ENCODE measurements at regions not wholly inside any gene's neighbourhood (a gene's known extent, or its start where the extent isn't known, plus 50 kb on each side); places are given as distances from the start of the nearest gene placed in this dataset.

GRCh38 chr21:22044431-22044830 lies 1046.2 kb downstream of the NCAM2 start:
- TF ChIP-seq CTCF (conservative IDR thresholded peaks at IDR 0.05; ENCODE audit: low read length) = no peak
- DNase-seq (ENCODE audit: low read depth) = no peak
- no peak overlapping the region for H3K4me3 ChIP-seq (ENCODE audit: low read length)

GRCh38 chr21:22046576-22046975 lies 1048.4 kb downstream of the NCAM2 start:
- H3K4me3 ChIP-seq (ENCODE audit: low read length) = no peak overlapping the region
- no peak for DNase-seq (ENCODE audit: low read depth)
- no peak for TF ChIP-seq CTCF (conservative IDR thresholded peaks at IDR 0.05; ENCODE audit: low read length)

- no peak for TF ChIP-seq CTCF (conservative IDR thresholded peaks at IDR 0.05; ENCODE audit: low read length)
- no peak for DNase-seq (ENCODE audit: low read depth)
- H3K4me3 ChIP-seq (ENCODE audit: low read length) = no peak overlapping the region
These were observed 1058.7 kb downstream of the NCAM2 start for GRCh38 chr21:22056904-22057303.

GRCh38 chr21:22062472-22063139 lies 1064.4 kb downstream of the NCAM2 start:
- DNase-seq (ENCODE audit: low read depth) = no peak
- no peak for TF ChIP-seq CTCF (conservative IDR thresholded peaks at IDR 0.05; ENCODE audit: low read length)
- no peak overlapping the region for H3K4me3 ChIP-seq (ENCODE audit: low read length)

GRCh38 chr21:22063140-22063539 lies 1064.9 kb downstream of the NCAM2 start:
- H3K4me3 ChIP-seq (ENCODE audit: low read length) = no peak overlapping the region
- TF ChIP-seq CTCF (conservative IDR thresholded peaks at IDR 0.05; ENCODE audit: low read length) = no peak
- no peak for DNase-seq (ENCODE audit: low read depth)

- no peak for TF ChIP-seq CTCF (conservative IDR thresholded peaks at IDR 0.05; ENCODE audit: low read length)
- DNase-seq (ENCODE audit: low read depth) = no peak
- no peak overlapping the region for H3K4me3 ChIP-seq (ENCODE audit: low read length)
These were observed 1078.3 kb downstream of the NCAM2 start for GRCh38 chr21:22076471-22076870.

- no peak for DNase-seq (ENCODE audit: low read depth)
- H3K4me3 ChIP-seq (ENCODE audit: low read length) = no peak overlapping the region
- TF ChIP-seq CTCF (conservative IDR thresholded peaks at IDR 0.05; ENCODE audit: low read length) = no peak
These were observed 1085.7 kb downstream of the NCAM2 start for GRCh38 chr21:22083899-22084298.

Data from AG10803 (cell line).